ENCODE measurements at regions not wholly inside any gene's neighbourhood (a gene's known extent, or its start where the extent isn't known, plus 50 kb on each side); places are given as distances from the start of the nearest gene placed in this dataset.

- DNase-seq (ENCODE audit: low read depth in 4 of 4, low spot score in 2 of 4), result no peak
Measured at GRCh38 chr12:21713133-21713532, 55.5 kb upstream of the LDHB start.

- peak in 1 of 4 donors; percentile 39 for DNase-seq (ENCODE audit: low read depth in 4 of 4, low spot score in 2 of 4)
Measured at GRCh38 chr12:21710958-21711775, 53.5 kb upstream of the LDHB start.

All from left renal cortex interstitium (tissue), 4 donors.